CD8-positive, alpha-beta memory T cell (primary cell): ENCODE measurements at regions not wholly inside any gene's neighbourhood (a gene's known extent, or its start where the extent isn't known, plus 50 kb on each side); places are given as distances from the start of the nearest gene placed in this dataset.

Experiments
- CTCF ChIA-PET: fragments of 350-600 bp; sonication (Branson Sonifier 250); formaldehyde crosslinking; loops from one replicate; lab custom pipeline; 2021; ENCODE audit warnings: antibody characterized with exemption; lab: Charles Lee
- POLR2A ChIA-PET: fragments of 350-600 bp; sonication (Branson Sonifier 250); formaldehyde crosslinking; loops from one replicate; lab custom pipeline; 2021; ENCODE audit warnings: antibody characterized with exemption; lab: Charles Lee
- DNase-seq, 5 donors: peaks; one replicate each; pipeline versions ENCODE4 v3.0.0 to v3.0.0-alpha.2; 2020 to 2022; ENCODE audit warnings: mixed read lengths in 1 of 5
- H3K27ac ChIP-seq: one replicate; pipeline ENCODE4 v1.7.0; 2013; ENCODE audit warnings: low read depth, mild to moderate bottlenecking, low read length, moderate library complexity
- H3K27me3 ChIP-seq: 2 replicates; pipeline ENCODE4 v1.7.0; 2013; ENCODE audit warnings: low read length, mild to moderate bottlenecking; ENCODE audit not compliant: insufficient read depth, poor library complexity, severe bottlenecking
- H3K36me3 ChIP-seq: 2 replicates; pipeline ENCODE4 v1.7.0; 2013; ENCODE audit warnings: mild to moderate bottlenecking, low read length, moderate library complexity; ENCODE audit not compliant: insufficient read depth
- H3K4me1 ChIP-seq: 2 replicates; pipeline ENCODE4 v1.7.0; 2013; ENCODE audit warnings: mild to moderate bottlenecking, low read length, moderate library complexity; ENCODE audit not compliant: insufficient read depth
- H3K4me3 ChIP-seq: 2 replicates; pipeline ENCODE4 v1.7.0; 2013; ENCODE audit warnings: mild to moderate bottlenecking, low read length
- H3K9me3 ChIP-seq: 2 replicates; pipeline ENCODE4 v1.7.0; 2013; ENCODE audit warnings: mild to moderate bottlenecking, low read length
- H3K27ac Mint-ChIP-seq, 8 donors: one replicate each; pipeline ENCODE4 v1.8.0; 2020 to 2021; ENCODE audit warnings: mixed read lengths in 8 of 8, mild to moderate bottlenecking in 6 of 8, inconsistent platforms in 3 of 8, moderate library complexity in 3 of 8
- H3K27me3 Mint-ChIP-seq, 2 donors: one replicate each; pipeline ENCODE4 v1.8.0; 2020 to 2021; ENCODE audit warnings: mixed read lengths in 2 of 2, mild to moderate bottlenecking in 1 of 2, moderate library complexity in 1 of 2
- H3K36me3 Mint-ChIP-seq, 3 donors: one replicate each; pipeline ENCODE4 v1.8.0; 2020 to 2021; ENCODE audit warnings: mixed read lengths in 3 of 3, inconsistent platforms in 1 of 3, mild to moderate bottlenecking in 1 of 3
- H3K4me1 Mint-ChIP-seq, 3 donors: one replicate each; pipeline ENCODE4 v1.8.0; 2020 to 2021; ENCODE audit warnings: mixed read lengths in 3 of 3, inconsistent platforms in 1 of 3, mild to moderate bottlenecking in 1 of 3
- H3K4me3 Mint-ChIP-seq, 7 donors: one replicate each; pipeline ENCODE4 v1.8.0; 2020 to 2021; ENCODE audit warnings: mixed read lengths in 7 of 7, mild to moderate bottlenecking in 6 of 7, moderate library complexity in 4 of 7, inconsistent platforms in 2 of 7
- H3K9me3 Mint-ChIP-seq, 5 donors: one replicate each; pipeline ENCODE4 v1.8.0; 2020 to 2022; ENCODE audit warnings: mixed read lengths in 5 of 5, mild to moderate bottlenecking in 3 of 5, moderate library complexity in 2 of 5, inconsistent platforms in 1 of 5

- peaks cover 26 to 64% of the 10 kb centered on the region in 2 donors for H3K27me3 Mint-ChIP-seq
- Histone ChIP-seq H3K9me3 (no peaks in the 10 kb centered on the region), H3K27me3 (no peaks in the 10 kb centered on the region), H3K4me3 (no peak overlapping the region), H3K36me3 (no peaks in the 10 kb centered on the region), H3K4me1 (no peaks in the 10 kb centered on the region), H3K27ac (no peak overlapping the region)
- DNase-seq = no peak
- peaks cover 0 to 6% (median 3%) of the 10 kb centered on the region in 5 donors for H3K9me3 Mint-ChIP-seq
- no peaks in the 10 kb centered on the region for H3K4me1 Mint-ChIP-seq
- no peaks in the 10 kb centered on the region for H3K36me3 Mint-ChIP-seq
- ChIA-PET CTCF (no interaction called here), POLR2A (no interaction called here)
- H3K4me3 Mint-ChIP-seq = no peak overlapping the region
- no peak overlapping the region for H3K27ac Mint-ChIP-seq
Measured at GRCh38 chr9:97747201-97747965, 50.2 kb upstream of the XPA start.

DNA sequence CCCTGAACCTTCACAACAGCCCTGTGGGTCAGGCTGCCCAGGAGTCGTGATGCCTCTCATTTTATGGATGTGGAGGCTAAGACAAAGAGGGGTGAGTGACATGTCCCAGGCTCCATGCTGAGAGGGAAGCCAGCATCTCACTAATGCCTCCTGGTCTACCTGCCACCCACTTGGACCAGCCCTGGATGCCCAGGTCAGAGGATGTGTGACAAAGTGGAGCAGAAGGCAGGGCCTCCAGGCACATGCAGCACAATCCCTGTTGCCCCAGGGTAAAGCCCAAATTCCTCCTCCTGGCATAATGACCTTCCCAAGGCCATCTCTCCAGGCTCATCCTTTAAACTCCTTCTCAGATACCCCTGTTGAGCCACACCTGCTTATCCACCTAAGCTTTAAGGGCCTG is 51.4 kb upstream of the XPA start:
- Histone ChIP-seq H3K4me3 (no peak overlapping the region), H3K27ac (no peak overlapping the region), H3K9me3 (no peaks in the 10 kb centered on the region), H3K36me3 (no peaks in the 10 kb centered on the region), H3K27me3 (no peaks in the 10 kb centered on the region), H3K4me1 (no peaks in the 10 kb centered on the region)
- no peaks in the 10 kb centered on the region for H3K9me3 Mint-ChIP-seq
- no peak for DNase-seq
- H3K36me3 Mint-ChIP-seq = no peaks in the 10 kb centered on the region
- POLR2A ChIA-PET = no interaction called here
- H3K27me3 Mint-ChIP-seq = peaks cover 17 to 54% of the 10 kb centered on the region in 2 donors
- H3K4me1 Mint-ChIP-seq = no peaks in the 10 kb centered on the region
- H3K4me3 Mint-ChIP-seq = no peak overlapping the region
- CTCF ChIA-PET = no interaction called here
- peak overlapping the region in 1 of 8 donors; percentile 48 for H3K27ac Mint-ChIP-seq

GRCh38 chr9:97749928-97750327 is 52.8 kb upstream of the XPA start:
- Mint-ChIP-seq H3K36me3 (no peaks in the 10 kb centered on the region), H3K9me3 (no peaks in the 10 kb centered on the region), H3K4me3 (no peak overlapping the region), H3K27ac (no peak overlapping the region), H3K27me3 (peaks cover 13 to 40% of the 10 kb centered on the region in 2 donors), H3K4me1 (no peaks in the 10 kb centered on the region)
- DNase-seq = no peak
- no peak overlapping the region for H3K4me3 ChIP-seq
- ChIA-PET CTCF (interaction anchor here (1.5 kb wide), 1 partner anchor 9 kb away, joined by 4 read pairs; no protein-coding TSS in a partner anchor), POLR2A (no interaction called here)
- no peaks in the 10 kb centered on the region for H3K4me1 ChIP-seq
- H3K9me3 ChIP-seq = no peaks in the 10 kb centered on the region
- no peaks in the 10 kb centered on the region for H3K27me3 ChIP-seq
- H3K36me3 ChIP-seq = no peaks in the 10 kb centered on the region
- no peak overlapping the region for H3K27ac ChIP-seq

GRCh38 chr9:97751531-97751930 is 54.4 kb upstream of the XPA start:
- Mint-ChIP-seq H3K4me3 (no peak overlapping the region), H3K9me3 (no peaks in the 10 kb centered on the region), H3K4me1 (no peaks in the 10 kb centered on the region), H3K36me3 (no peaks in the 10 kb centered on the region), H3K27ac (no peak overlapping the region), H3K27me3 (peaks cover 5 to 28% of the 10 kb centered on the region in 2 donors)
- CTCF ChIA-PET = no interaction called here
- no peaks in the 10 kb centered on the region for H3K36me3 ChIP-seq
- H3K9me3 ChIP-seq = no peaks in the 10 kb centered on the region
- no peaks in the 10 kb centered on the region for H3K4me1 ChIP-seq
- POLR2A ChIA-PET = no interaction called here
- no peak overlapping the region for H3K4me3 ChIP-seq
- no peaks in the 10 kb centered on the region for H3K27me3 ChIP-seq
- no peak for DNase-seq
- H3K27ac ChIP-seq = no peak overlapping the region

- H3K27ac Mint-ChIP-seq = peak overlapping the region in 1 of 8 donors; percentile 4
- H3K27ac ChIP-seq = no peak overlapping the region
- H3K27me3 Mint-ChIP-seq = peaks cover 5 to 22% of the 10 kb centered on the region in 2 donors
- no peaks in the 10 kb centered on the region for H3K9me3 ChIP-seq
- H3K36me3 Mint-ChIP-seq = no peaks in the 10 kb centered on the region
- no peaks in the 10 kb centered on the region for H3K4me1 Mint-ChIP-seq
- no peaks in the 10 kb centered on the region for H3K9me3 Mint-ChIP-seq
- H3K36me3 ChIP-seq = no peaks in the 10 kb centered on the region
- H3K4me3 Mint-ChIP-seq = no peak overlapping the region
- CTCF ChIA-PET = no interaction called here
- no peaks in the 10 kb centered on the region for H3K4me1 ChIP-seq
- POLR2A ChIA-PET = no interaction called here
- no peak for DNase-seq
- H3K27me3 ChIP-seq = no peaks in the 10 kb centered on the region
- no peak overlapping the region for H3K4me3 ChIP-seq
Measured at GRCh38 chr9:97752274-97752673, 55.1 kb upstream of the XPA start.

GRCh38 chr9:97753364-97753763 is 56.2 kb upstream of the XPA start:
- no peaks in the 10 kb centered on the region for H3K4me1 Mint-ChIP-seq
- H3K36me3 Mint-ChIP-seq = no peaks in the 10 kb centered on the region
- no peaks in the 10 kb centered on the region for H3K9me3 Mint-ChIP-seq
- no peaks in the 10 kb centered on the region for H3K36me3 ChIP-seq
- POLR2A ChIA-PET = no interaction called here
- DNase-seq = no peak
- H3K4me1 ChIP-seq = no peaks in the 10 kb centered on the region
- H3K27me3 ChIP-seq = no peaks in the 10 kb centered on the region
- no peak overlapping the region for H3K27ac Mint-ChIP-seq
- H3K4me3 Mint-ChIP-seq = no peak overlapping the region
- H3K4me3 ChIP-seq = no peak overlapping the region
- no peaks in the 10 kb centered on the region for H3K9me3 ChIP-seq
- no peak overlapping the region for H3K27ac ChIP-seq
- peaks cover 5 to 21% of the 10 kb centered on the region in 2 donors for H3K27me3 Mint-ChIP-seq
- CTCF ChIA-PET = no interaction called here

GRCh38 chr9:97753975-97754374 is 56.8 kb upstream of the XPA start:
- POLR2A ChIA-PET = no interaction called here
- Mint-ChIP-seq H3K27ac (no peak overlapping the region), H3K36me3 (no peaks in the 10 kb centered on the region), H3K27me3 (peaks cover 6 to 26% of the 10 kb centered on the region in 2 donors), H3K9me3 (no peaks in the 10 kb centered on the region), H3K4me1 (no peaks in the 10 kb centered on the region), H3K4me3 (no peak overlapping the region)
- H3K4me1 ChIP-seq = no peaks in the 10 kb centered on the region
- no peaks in the 10 kb centered on the region for H3K27me3 ChIP-seq
- no peaks in the 10 kb centered on the region for H3K9me3 ChIP-seq
- CTCF ChIA-PET = no interaction called here
- no peak overlapping the region for H3K27ac ChIP-seq
- H3K4me3 ChIP-seq = no peak overlapping the region
- H3K36me3 ChIP-seq = no peaks in the 10 kb centered on the region
- DNase-seq = no peak

DNA sequence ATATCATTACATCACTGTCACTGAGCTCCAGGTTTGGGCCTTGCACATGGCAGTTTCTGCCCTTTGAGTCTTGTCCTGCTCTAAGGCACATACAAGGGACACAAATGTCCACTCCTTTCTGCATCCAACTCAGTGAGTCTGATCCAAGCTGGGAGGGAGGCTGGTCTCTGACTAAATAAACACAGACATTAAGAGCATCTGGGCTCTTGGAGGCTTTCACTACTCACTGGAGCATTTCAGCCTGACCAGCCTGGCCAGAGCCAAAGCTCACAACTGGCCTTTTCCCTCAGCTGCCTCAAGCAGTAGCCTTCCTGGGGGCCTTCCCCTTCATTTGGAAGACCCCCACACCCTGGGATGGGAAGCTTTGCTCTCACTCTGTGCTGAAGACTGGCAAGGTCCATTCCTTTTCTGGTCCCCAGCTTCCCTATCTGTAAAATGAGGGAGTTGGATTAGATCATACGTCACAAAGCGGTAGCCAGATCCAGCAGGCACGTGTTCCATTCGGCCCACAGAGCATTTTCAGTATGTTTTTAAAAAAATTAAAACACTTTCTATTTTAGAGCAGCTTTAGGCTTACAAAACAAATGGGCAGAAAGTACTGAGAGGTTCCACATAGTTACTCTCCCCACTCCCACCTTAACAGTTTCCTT is 58.6 kb upstream of the XPA start:
- Histone ChIP-seq H3K4me1 (no peaks in the 10 kb centered on the region), H3K9me3 (no peaks in the 10 kb centered on the region), H3K36me3 (no peaks in the 10 kb centered on the region), H3K27me3 (no peaks in the 10 kb centered on the region), H3K27ac (no peak overlapping the region), H3K4me3 (no peak overlapping the region)
- no peaks in the 10 kb centered on the region for H3K4me1 Mint-ChIP-seq
- DNase-seq = no peak
- no peaks in the 10 kb centered on the region for H3K36me3 Mint-ChIP-seq
- peaks cover 11 to 33% of the 10 kb centered on the region in 2 donors for H3K27me3 Mint-ChIP-seq
- POLR2A ChIA-PET = no interaction called here
- no peak overlapping the region for H3K27ac Mint-ChIP-seq
- no peaks in the 10 kb centered on the region for H3K9me3 Mint-ChIP-seq
- H3K4me3 Mint-ChIP-seq = no peak overlapping the region
- CTCF ChIA-PET = no interaction called here
